ES-I3 (cell line): ENCODE measurements at regions not wholly inside any gene's neighbourhood (a gene's known extent, or its start where the extent isn't known, plus 50 kb on each side); places are given as distances from the start of the nearest gene placed in this dataset.

Source experiments
- H3K36me3 ChIP-seq: 2 replicates; pipeline ENCODE4 v1.6.1; 2013; ENCODE audit warnings: mild to moderate bottlenecking, low read length, control low read depth, moderate library complexity; ENCODE audit not compliant: insufficient read depth
- H3K4me1 ChIP-seq: 2 replicates; pipeline ENCODE4 v1.6.1; 2013; ENCODE audit warnings: mild to moderate bottlenecking, control low read depth, low read length; ENCODE audit not compliant: insufficient read depth
- H3K9ac ChIP-seq: 2 replicates; pipeline ENCODE4 v1.6.1; 2013; ENCODE audit warnings: low read depth, mild to moderate bottlenecking, low read length, moderate library complexity
- H3K9me3 ChIP-seq: 2 replicates; pipeline ENCODE4 v1.6.1; 2013; ENCODE audit warnings: mild to moderate bottlenecking, low read length, moderate library complexity; ENCODE audit not compliant: control insufficient read depth, insufficient read depth

DNA sequence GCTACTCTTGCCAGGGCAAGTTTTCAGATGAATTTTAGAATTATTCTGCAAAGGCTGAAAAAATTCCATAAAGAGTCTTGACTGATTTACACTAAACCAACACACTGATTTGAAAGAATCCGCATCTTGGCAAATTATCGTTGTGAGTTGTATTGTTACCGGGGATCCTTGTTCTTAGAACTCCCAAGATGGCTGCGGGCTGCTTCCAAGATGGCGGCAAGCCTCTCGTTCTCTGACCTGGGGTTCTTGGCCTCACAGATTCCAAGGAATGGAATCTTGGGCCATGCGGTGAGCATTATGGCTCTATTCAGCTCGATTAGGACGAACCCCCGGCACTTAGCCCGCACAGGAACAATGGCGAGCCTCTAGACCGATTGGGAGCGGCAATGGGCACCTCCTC is 132.5 kb downstream of the ZNF664 start:
- Histone ChIP-seq H3K9ac (no peak overlapping the region), H3K9me3 (peaks cover 4% of the 10 kb centered on the region; the same call in 1 of the 2 replicates), H3K36me3 (no peaks in the 10 kb centered on the region; the same call in 1 of the 2 replicates), H3K4me1 (peaks cover 10% of the 10 kb centered on the region)

DNA sequence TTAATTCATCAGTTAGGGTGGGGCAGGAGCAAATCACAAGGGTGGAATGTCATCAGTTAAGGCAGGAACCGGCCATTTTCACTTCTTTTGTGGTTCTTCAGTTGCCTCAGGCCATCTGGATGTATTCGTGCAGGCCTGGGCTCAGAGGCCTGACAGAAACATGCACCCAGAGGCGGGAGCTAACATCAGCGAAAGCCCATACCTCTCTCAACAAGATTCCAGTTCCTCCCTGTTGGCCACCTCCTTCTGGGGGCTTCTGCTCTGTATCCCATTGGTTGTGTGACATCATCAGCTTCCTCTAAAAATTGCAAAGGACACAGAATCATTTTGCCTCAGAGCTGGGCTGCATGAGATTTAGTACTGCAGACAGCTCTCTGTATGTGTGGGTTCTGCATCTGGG is 134.3 kb downstream of the ZNF664 start:
- Histone ChIP-seq H3K36me3 (no peaks in the 10 kb centered on the region; the same call in 1 of the 2 replicates), H3K9me3 (peaks cover 4% of the 10 kb centered on the region; the same call in 1 of the 2 replicates), H3K4me1 (peaks cover 12% of the 10 kb centered on the region), H3K9ac (no peak overlapping the region)

DNA sequence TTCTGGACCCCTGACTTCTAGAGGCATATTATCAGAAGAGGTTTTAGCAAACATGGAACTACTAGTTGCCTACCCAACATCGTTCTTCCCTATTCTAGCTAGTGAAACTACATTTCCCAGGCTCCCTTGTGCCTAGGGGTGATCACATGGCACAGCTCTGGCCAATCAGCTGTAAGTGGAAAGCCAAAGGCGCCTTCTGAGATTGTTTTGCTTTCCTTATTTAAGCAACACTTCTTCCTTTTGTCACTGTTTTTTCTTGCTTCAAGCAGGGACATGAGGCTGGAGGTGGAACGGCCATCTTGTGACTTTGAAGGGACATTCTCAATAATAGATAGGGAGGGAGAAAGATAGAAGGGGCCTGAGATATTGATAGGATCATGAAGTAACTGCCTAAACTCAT is 136.7 kb downstream of the ZNF664 start:
- no peak overlapping the region for H3K9ac ChIP-seq
- no peaks in the 10 kb centered on the region; the same call in 1 of the 2 replicates for H3K36me3 ChIP-seq
- H3K9me3 ChIP-seq = no peaks in the 10 kb centered on the region
- peaks cover 12% of the 10 kb centered on the region for H3K4me1 ChIP-seq

- H3K36me3 ChIP-seq = no peaks in the 10 kb centered on the region
- H3K9ac ChIP-seq = no peak overlapping the region
- H3K9me3 ChIP-seq = no peaks in the 10 kb centered on the region
- peaks cover 16% of the 10 kb centered on the region for H3K4me1 ChIP-seq
These were observed 137.4 kb downstream of the ZNF664 start for GRCh38 chr12:124110372-124110883.

GRCh38 chr12:124111006-124111405 is 138.0 kb downstream of the ZNF664 start:
- H3K36me3 ChIP-seq = no peaks in the 10 kb centered on the region
- no peaks in the 10 kb centered on the region for H3K9me3 ChIP-seq
- peaks cover 22% of the 10 kb centered on the region for H3K4me1 ChIP-seq
- no peak overlapping the region for H3K9ac ChIP-seq

GRCh38 chr12:124114316-124114715 is 141.3 kb downstream of the ZNF664 start:
- H3K9me3 ChIP-seq = no peaks in the 10 kb centered on the region
- H3K4me1 ChIP-seq = peaks cover 28% of the 10 kb centered on the region
- H3K36me3 ChIP-seq = no peaks in the 10 kb centered on the region
- H3K9ac ChIP-seq = no peak overlapping the region

DNA sequence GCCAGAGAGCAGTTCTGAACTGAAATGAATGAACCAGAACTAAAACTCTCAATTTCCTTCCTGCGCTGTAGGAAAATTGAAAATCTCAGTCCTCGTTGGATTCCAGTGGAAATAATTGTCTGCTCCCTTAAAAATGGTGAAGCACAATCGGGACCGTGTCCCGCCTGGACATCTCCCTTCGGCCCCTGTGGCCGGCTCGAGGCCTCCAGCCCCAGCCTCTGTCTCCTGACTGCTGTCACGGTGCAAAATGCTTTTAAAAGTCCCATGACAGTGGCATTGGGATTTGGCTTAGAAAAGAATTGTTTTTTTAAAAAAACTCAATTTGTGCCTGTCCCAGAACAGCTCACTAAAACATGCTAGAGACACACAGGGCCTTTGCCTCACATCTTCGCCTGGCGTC is 142.5 kb downstream of the ZNF664 start:
- no peaks in the 10 kb centered on the region for H3K36me3 ChIP-seq
- no peaks in the 10 kb centered on the region for H3K9me3 ChIP-seq
- H3K4me1 ChIP-seq = peaks cover 21% of the 10 kb centered on the region
- H3K9ac ChIP-seq = no peak overlapping the region; the same call in 1 of the 2 replicates

- H3K9ac ChIP-seq = no peak overlapping the region
- H3K36me3 ChIP-seq = no peaks in the 10 kb centered on the region
- peaks cover 19% of the 10 kb centered on the region for H3K4me1 ChIP-seq
- H3K9me3 ChIP-seq = no peaks in the 10 kb centered on the region
These were observed 143.1 kb downstream of the ZNF664 start for GRCh38 chr12:124115976-124116690.

GRCh38 chr12:124120739-124121138 is 147.7 kb downstream of the ZNF664 start:
- peaks cover 18% of the 10 kb centered on the region for H3K4me1 ChIP-seq
- H3K9ac ChIP-seq = no peak overlapping the region
- no peaks in the 10 kb centered on the region for H3K9me3 ChIP-seq
- H3K36me3 ChIP-seq = no peaks in the 10 kb centered on the region

DNA sequence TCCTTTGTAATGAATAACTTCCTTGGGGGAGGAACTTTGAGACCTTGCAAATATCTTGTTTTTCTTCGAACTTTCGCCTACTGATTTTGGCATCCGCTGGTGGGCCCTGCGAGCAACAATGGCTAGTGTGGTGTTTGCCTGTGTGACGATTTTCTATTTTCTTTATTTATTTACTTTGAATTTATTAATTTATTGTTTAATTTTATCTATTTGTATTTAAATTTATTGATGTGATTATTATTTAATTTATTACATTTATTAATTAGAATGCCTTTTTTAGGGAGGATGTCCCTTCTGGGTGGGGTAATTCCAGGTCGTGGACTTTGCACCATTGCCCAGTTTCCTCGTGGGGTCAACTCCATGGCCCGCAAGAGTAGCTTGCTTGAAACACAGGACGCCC is 149.7 kb downstream of the ZNF664 start:
- Histone ChIP-seq H3K4me1 (peaks cover 7% of the 10 kb centered on the region; the same call in 1 of the 2 replicates), H3K9me3 (no peaks in the 10 kb centered on the region), H3K36me3 (no peaks in the 10 kb centered on the region), H3K9ac (no peak overlapping the region)

DNA sequence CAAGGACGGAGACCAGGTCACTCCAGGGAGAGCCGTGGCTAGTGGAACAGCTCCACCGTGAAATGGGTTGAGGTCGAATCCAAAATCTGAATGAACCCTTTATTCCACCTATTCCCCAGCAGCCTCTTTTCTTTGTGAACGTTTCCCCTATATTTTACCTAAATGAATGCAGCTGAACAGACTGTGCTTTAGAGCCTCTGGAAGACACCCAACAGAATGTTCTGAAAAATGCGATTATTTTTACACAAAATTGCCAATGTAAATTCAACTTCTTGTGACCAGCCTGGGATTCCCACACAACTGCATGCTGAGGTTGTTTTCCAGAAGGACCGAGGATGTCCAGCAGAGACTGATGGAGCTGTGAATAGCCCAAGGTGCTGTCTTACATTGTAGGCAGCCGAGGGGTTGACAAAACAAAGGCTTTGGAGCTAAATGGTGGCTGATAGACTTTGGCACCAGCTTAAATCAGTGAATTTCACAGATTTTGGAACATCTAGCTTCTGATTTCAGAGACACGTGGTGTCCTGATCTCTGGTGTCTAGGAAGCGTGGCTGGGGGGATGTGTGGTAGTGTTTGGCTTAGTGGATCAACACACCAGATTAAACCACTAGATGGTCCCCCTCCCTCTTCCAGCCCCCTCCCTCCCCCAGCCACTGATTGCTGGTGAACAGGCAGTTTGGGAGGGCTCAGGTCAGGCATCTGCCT is 150.4 kb downstream of the ZNF664 start:
- Histone ChIP-seq H3K4me1 (peaks cover 7% of the 10 kb centered on the region), H3K9me3 (no peaks in the 10 kb centered on the region), H3K36me3 (no peaks in the 10 kb centered on the region), H3K9ac (no peak overlapping the region)

DNA sequence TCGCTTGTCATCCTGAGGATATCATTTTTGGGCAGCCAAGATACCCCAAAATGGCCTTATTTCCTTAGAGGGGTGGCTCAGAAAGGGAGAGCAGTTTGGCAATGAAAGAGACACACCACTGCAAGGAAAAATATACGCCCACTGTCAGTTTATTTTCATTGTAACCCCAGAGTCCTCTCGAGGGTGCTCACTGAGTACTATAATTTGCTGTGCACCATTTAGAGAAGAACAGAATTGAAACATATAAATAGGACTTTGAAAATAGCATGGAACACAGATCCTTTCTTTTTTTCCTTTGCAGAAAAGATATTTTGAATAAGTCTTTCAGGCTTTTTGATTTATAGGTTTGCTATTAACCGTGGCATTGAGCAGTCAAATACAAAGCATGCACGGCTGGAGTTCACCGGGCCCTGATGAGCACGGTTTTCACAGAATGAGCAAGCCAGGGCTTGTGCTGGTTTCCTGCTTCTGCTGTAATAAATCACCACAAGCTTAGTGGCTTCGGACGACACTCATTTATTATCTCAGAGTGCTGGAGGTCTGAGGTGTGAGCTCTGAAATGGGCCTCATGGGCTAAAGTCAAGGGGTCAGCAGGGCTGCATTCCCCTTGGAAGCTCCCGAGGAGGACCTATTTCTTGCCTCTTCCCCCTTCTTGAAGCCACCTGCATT is 152.3 kb downstream of the ZNF664 start:
- H3K4me1 ChIP-seq = peaks cover 8% of the 10 kb centered on the region

DNA sequence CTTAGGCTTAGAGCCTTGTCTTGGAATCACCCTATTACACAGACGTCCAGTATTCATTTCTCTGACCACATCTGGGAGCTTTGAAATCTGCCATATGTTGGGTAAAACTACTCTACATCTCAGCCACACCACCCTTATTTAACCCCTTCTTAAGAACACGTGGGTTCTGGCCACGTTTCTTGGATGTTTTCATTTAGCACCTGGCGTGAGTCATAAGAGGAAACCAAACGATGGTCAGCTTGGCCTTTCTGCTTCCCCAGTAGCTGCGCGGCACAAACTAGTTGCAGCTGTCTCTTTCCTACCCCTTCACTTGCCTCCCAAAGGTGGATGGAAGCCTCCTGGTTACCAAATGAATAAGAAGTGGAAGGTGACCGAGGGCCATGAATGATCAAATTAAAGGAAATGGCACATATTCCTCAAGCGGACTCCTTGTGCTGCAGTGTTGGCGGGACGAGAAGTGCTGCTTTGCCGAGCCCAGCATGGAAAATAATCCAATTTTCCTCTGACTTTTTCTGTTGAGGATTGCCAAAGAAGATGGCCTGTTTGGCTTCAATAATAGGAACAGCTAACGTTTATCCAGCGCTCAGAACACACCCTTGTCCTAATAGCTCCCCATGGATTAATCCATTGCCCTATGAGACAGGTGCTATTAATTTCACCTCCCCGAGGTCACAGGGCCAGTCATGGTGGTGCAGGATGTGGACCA is 154.1 kb downstream of the ZNF664 start:
- Histone ChIP-seq H3K9ac (no peak overlapping the region), H3K36me3 (no peaks in the 10 kb centered on the region), H3K4me1 (peaks cover 19% of the 10 kb centered on the region), H3K9me3 (no peaks in the 10 kb centered on the region)

More for the DNA sequence above, 152.3 kb downstream of the ZNF664 start:
- H3K36me3 ChIP-seq = no peaks in the 10 kb centered on the region
- H3K9ac ChIP-seq = no peak overlapping the region
- no peaks in the 10 kb centered on the region for H3K9me3 ChIP-seq

GRCh38 chr12:124129132-124129531 is 156.1 kb downstream of the ZNF664 start:
- Histone ChIP-seq H3K4me1 (peaks cover 12% of the 10 kb centered on the region), H3K9me3 (no peaks in the 10 kb centered on the region), H3K9ac (no peak overlapping the region), H3K36me3 (no peaks in the 10 kb centered on the region)
